Upper lobe of left lung (tissue), 4 donors: ENCODE measurements at regions not wholly inside any gene's neighbourhood (a gene's known extent, or its start where the extent isn't known, plus 50 kb on each side); places are given as distances from the start of the nearest gene placed in this dataset.

ENCODE experiments used
- EP300 ChIP-seq, 4 donors: sonication (generic); formaldehyde crosslinking; IDR thresholded peaks; one replicate each; pipeline ENCODE4 v1.5.1; 2017; ENCODE audit warnings: antibody characterized with exemption in 4 of 4, control low read depth in 2 of 4
- TF ChIP-seq, protein P1 (sequence below), 6 experiments: fragments of 450-650 bp in 4 of 6; fragments of 200-600 bp in 2 of 6; sonication (generic) in 2 of 6; IDR thresholded peaks; one replicate each; pipeline ENCODE4 v1.5.1; 2016 to 2019; ENCODE audit warnings: antibody characterized with exemption in 6 of 6

DNA sequence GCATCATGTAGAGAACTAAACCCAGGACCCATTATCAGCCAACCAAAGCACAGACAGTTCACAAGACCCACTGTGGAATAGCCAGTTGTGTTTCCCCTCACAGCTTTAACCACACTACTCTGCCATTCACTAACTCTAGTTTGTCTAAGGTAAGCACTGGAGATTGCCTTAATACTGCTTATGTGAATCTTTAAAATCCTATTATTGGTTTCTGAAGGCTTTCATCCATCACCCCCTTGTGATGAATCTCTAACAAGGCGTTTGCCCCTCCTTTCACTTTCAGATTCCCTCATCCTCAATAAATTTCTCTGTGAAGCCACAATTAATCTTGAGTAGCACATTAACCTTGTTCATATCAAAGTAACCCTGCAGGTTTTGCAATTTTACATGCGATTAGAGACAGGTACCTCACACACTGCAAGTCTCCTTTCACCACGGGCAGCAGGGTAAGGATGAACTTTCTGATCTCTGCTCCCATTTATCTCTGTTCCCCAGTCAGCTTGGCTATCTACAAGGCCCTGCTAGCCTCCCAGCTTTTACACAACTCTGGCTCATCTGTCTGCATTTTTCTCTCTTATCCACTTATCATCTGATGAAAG lies 785.6 kb downstream of the REEP3 start:
- TF ChIP-seq, protein P1, sequence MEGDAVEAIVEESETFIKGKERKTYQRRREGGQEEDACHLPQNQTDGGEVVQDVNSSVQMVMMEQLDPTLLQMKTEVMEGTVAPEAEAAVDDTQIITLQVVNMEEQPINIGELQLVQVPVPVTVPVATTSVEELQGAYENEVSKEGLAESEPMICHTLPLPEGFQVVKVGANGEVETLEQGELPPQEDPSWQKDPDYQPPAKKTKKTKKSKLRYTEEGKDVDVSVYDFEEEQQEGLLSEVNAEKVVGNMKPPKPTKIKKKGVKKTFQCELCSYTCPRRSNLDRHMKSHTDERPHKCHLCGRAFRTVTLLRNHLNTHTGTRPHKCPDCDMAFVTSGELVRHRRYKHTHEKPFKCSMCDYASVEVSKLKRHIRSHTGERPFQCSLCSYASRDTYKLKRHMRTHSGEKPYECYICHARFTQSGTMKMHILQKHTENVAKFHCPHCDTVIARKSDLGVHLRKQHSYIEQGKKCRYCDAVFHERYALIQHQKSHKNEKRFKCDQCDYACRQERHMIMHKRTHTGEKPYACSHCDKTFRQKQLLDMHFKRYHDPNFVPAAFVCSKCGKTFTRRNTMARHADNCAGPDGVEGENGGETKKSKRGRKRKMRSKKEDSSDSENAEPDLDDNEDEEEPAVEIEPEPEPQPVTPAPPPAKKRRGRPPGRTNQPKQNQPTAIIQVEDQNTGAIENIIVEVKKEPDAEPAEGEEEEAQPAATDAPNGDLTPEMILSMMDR (IDR thresholded peaks at IDR 0.05) = no peak
- no peak for TF ChIP-seq EP300 (IDR thresholded peaks at IDR 0.05)
